Stomach (tissue), 4 donors: ENCODE measurements at regions not wholly inside any gene's neighbourhood (a gene's known extent, or its start where the extent isn't known, plus 50 kb on each side); places are given as distances from the start of the nearest gene placed in this dataset.

ENCODE experiments used
- CTCF ChIP-seq, 7 experiments: fragments of 450-650 bp in 4 of 7; fragments of 200-600 bp in 3 of 7; sonication (generic) in 3 of 7; IDR thresholded peaks; one replicate each; pipeline ENCODE4 v1.5.1; 2016 to 2019; ENCODE audit warnings: antibody characterized with exemption in 7 of 7, control low read depth in 2 of 7, mild to moderate bottlenecking in 1 of 7
- EP300 ChIP-seq: sonication (generic); formaldehyde crosslinking; IDR thresholded peaks from one replicate; pipeline ENCODE4 v1.6.1; 2017; ENCODE audit warnings: antibody characterized with exemption
- POLR2A ChIP-seq, 4 donors: fragments of 450-650 bp; IDR thresholded peaks; one replicate each; pipeline ENCODE4 v1.6.1; 2016; ENCODE audit warnings: antibody characterized with exemption in 4 of 4, control low read depth in 2 of 4, mild to moderate bottlenecking in 1 of 4, moderate library complexity in 1 of 4
- POLR2AphosphoS5 ChIP-seq, 3 donors: sonication (generic); formaldehyde crosslinking; IDR thresholded peaks; one replicate each; pipeline ENCODE4 v1.6.1; 2016; ENCODE audit warnings: antibody characterized with exemption in 3 of 3

- TF ChIP-seq CTCF (IDR thresholded peaks at IDR 0.05): no peak
- no peak for TF ChIP-seq POLR2AphosphoS5 (IDR thresholded peaks at IDR 0.05)
- no peak for TF ChIP-seq POLR2A (IDR thresholded peaks at IDR 0.05)
- TF ChIP-seq EP300: no peak
Observed at GRCh38 chr1:194298007-194298598, 1111.7 kb upstream of the B3GALT2 start.
